H1 (cell line): ENCODE measurements at regions not wholly inside any gene's neighbourhood (a gene's known extent, or its start where the extent isn't known, plus 50 kb on each side); places are given as distances from the start of the nearest gene placed in this dataset.

ENCODE experiments used
- BCL11A ChIP-seq, 2 experiments: IDR thresholded peaks; one replicate each; pipeline ENCODE4 v1.6.1; 2011; ENCODE audit warnings: low read depth in 2 of 2, low read length in 2 of 2, mild to moderate bottlenecking in 2 of 2
- EGR1 ChIP-seq: IDR thresholded peaks from 2 replicates; pipeline ENCODE4 v1.6.1; 2011; ENCODE audit warnings: low read depth, low read length, borderline replicate concordance
- RXRA ChIP-seq: IDR thresholded peaks from 2 replicates; pipeline ENCODE4 v1.6.1; 2011; ENCODE audit warnings: low read depth, mild to moderate bottlenecking, low read length, moderate library complexity; ENCODE audit not compliant: insufficient read depth
- SIRT6 ChIP-seq: IDR thresholded peaks from one replicate; pipeline ENCODE4 v1.7.1; 2012; ENCODE audit warnings: low read length, inconsistent platforms
- TCF12 ChIP-seq: IDR thresholded peaks from 2 replicates; pipeline ENCODE4 v1.6.1; 2011; ENCODE audit warnings: low read depth, mild to moderate bottlenecking, low read length

DNA sequence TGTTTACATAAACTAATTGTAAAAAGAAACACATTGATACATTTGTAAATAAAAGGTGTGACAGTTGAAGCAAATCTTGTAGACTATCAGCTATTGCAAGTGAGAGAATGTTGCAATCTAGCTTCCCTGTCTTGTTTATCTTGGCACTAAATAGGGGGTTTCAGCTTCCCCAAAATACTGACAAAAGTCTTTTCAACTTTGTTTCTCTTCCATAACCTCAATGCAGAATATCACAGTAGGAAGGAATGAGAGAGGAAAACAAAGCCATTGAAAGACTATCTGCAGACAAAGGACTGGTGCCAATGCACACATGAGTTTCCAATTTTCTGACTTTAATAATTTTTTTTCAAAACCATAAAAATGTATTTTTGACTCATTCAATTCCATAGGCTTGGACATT lies 886.2 kb upstream of the MGAT4C start (continued):
- TF ChIP-seq RXRA: no peak
- no peak for TF ChIP-seq BCL11A (IDR thresholded peaks at IDR 0.05; ENCODE audit: low read depth in 2 of 2, low read length in 2 of 2)
- no peak for TF ChIP-seq EGR1
- TF ChIP-seq TCF12: no peak
- TF ChIP-seq SIRT6: no peak
